CD4-positive, alpha-beta T cell treated with Interleukin-4 for 1 hour (primary cell): ENCODE measurements at regions not wholly inside any gene's neighbourhood (a gene's known extent, or its start where the extent isn't known, plus 50 kb on each side); places are given as distances from the start of the nearest gene placed in this dataset.

Source experiments
- DNase-seq, 2 donors: peaks; one replicate each; pipeline ENCODE4 v3.0.0-alpha.2; 2020 to 2022

GRCh38 chr18:78001811-78002210 is 752.2 kb downstream of the GALR1 start:
- DNase-seq, result no peak

GRCh38 chr18:78006006-78006773 is 756.5 kb downstream of the GALR1 start:
- DNase-seq, result no peak

- no peak for DNase-seq
Observed at GRCh38 chr18:78006774-78007260, 757.2 kb downstream of the GALR1 start.

- DNase-seq, result no peak
Observed at GRCh38 chr18:78010363-78010762, 760.7 kb downstream of the GALR1 start.

GRCh38 chr18:78017869-78018268 is 768.2 kb downstream of the GALR1 start:
- no peak for DNase-seq

GRCh38 chr18:78021196-78021595 is 771.5 kb downstream of the GALR1 start:
- no peak for DNase-seq

- no peak for DNase-seq
Observed at GRCh38 chr18:78031589-78031988, 781.9 kb downstream of the GALR1 start.

- DNase-seq, result no peak
Observed at GRCh38 chr18:78031991-78032390, 782.3 kb downstream of the GALR1 start.

GRCh38 chr18:78032574-78032973 is 782.9 kb downstream of the GALR1 start:
- no peak for DNase-seq

GRCh38 chr18:78034755-78035154 is 785.1 kb downstream of the GALR1 start:
- DNase-seq, result no peak

- no peak for DNase-seq
Observed at GRCh38 chr18:78041218-78041617, 791.6 kb downstream of the GALR1 start.

GRCh38 chr18:78046631-78047030 is 797.0 kb downstream of the GALR1 start:
- no peak for DNase-seq

- DNase-seq, result no peak
Observed at GRCh38 chr18:78049281-78049680, 799.6 kb downstream of the GALR1 start.

GRCh38 chr18:78054801-78055200 is 805.2 kb downstream of the GALR1 start:
- DNase-seq, result no peak

- no peak for DNase-seq
Observed at GRCh38 chr18:78056011-78056410, 806.4 kb downstream of the GALR1 start.

GRCh38 chr18:78069784-78070664 is 820.4 kb downstream of the GALR1 start:
- no peak for DNase-seq

- no peak for DNase-seq
Observed at GRCh38 chr18:78071166-78071710, 821.6 kb downstream of the GALR1 start.

- DNase-seq, result no peak
Observed at GRCh38 chr18:78071776-78072175, 822.1 kb downstream of the GALR1 start.

GRCh38 chr18:78072375-78072774 is 822.7 kb downstream of the GALR1 start:
- no peak for DNase-seq

GRCh38 chr18:78073275-78073674 is 823.6 kb downstream of the GALR1 start:
- DNase-seq, result no peak

GRCh38 chr18:78074400-78075020 is 824.9 kb downstream of the GALR1 start:
- DNase-seq, result no peak

- no peak for DNase-seq
Observed at GRCh38 chr18:78080081-78080480, 830.4 kb downstream of the GALR1 start.

GRCh38 chr18:78080761-78081160 is 831.1 kb downstream of the GALR1 start:
- no peak for DNase-seq
